CD4-positive, alpha-beta T cell (primary cell): ENCODE measurements at regions not wholly inside any gene's neighbourhood (a gene's known extent, or its start where the extent isn't known, plus 50 kb on each side); places are given as distances from the start of the nearest gene placed in this dataset.
"Not testable (repeated sequence)": the region's sequence is repeated elsewhere in the genome, so short reads cannot be mapped to it uniquely, and the experiment has no call there.

Source experiments
- ATAC-seq: fragments of 200-7000 bp; cut with Tn5 transposase; one replicate; pipeline ENCODE4 v1.10.0; 2022; ENCODE audit warnings: mild to moderate bottlenecking; ENCODE audit not compliant: poor library complexity
- CTCF ChIA-PET: fragments of 350-600 bp; sonication (Branson Sonifier 250); formaldehyde crosslinking; loops from one replicate; lab custom pipeline; 2021; ENCODE audit warnings: antibody characterized with exemption, inconsistent platforms; lab: Charles Lee
- POLR2A ChIA-PET: fragments of 350-600 bp; sonication (Branson Sonifier 250); formaldehyde crosslinking; loops from one replicate; lab custom pipeline; 2021; ENCODE audit warnings: antibody characterized with exemption, inconsistent platforms; lab: Charles Lee
- DNase-seq, 14 experiments: peaks; one replicate each; pipeline ENCODE4 v3.0.0-alpha.2; 2013 to 2020; ENCODE audit warnings: mixed read lengths in 2 of 14
- H3K27ac ChIP-seq, 2 donors: one replicate each; pipeline versions ENCODE4 v1.5.1 to v1.7.0; 2013; ENCODE audit warnings: low read length in 2 of 2, low read depth in 1 of 2, mild to moderate bottlenecking in 1 of 2
- H3K27me3 ChIP-seq, 2 experiments: 1 replicate in 1 of 2; 2 replicates in 1 of 2; pipeline versions ENCODE4 v1.6.1 to v1.7.0; 2013; ENCODE audit warnings: low read length in 2 of 2, control low read depth in 1 of 2, mild to moderate bottlenecking in 1 of 2, moderate library complexity in 1 of 2; ENCODE audit not compliant: insufficient read depth in 2 of 2, control insufficient read depth in 1 of 2
- H3K36me3 ChIP-seq: one replicate; pipeline ENCODE4 v1.6.1; 2013; ENCODE audit warnings: low read length, control low read depth; ENCODE audit not compliant: insufficient read depth
- H3K4me1 ChIP-seq: one replicate; pipeline ENCODE4 v1.6.1; 2013; ENCODE audit warnings: low read length, control low read depth; ENCODE audit not compliant: insufficient read depth
- H3K4me3 ChIP-seq: one replicate; pipeline ENCODE4 v1.5.1; 2013; ENCODE audit warnings: mild to moderate bottlenecking, low read length, moderate library complexity
- H3K9me3 ChIP-seq, 2 experiments: 1 replicate in 1 of 2; 2 replicates in 1 of 2; pipeline versions ENCODE4 v1.6.1 to v1.7.0; 2013; ENCODE audit warnings: low read length in 2 of 2, mild to moderate bottlenecking in 2 of 2, control low read depth in 1 of 2, moderate library complexity in 1 of 2; ENCODE audit not compliant: control insufficient read depth in 1 of 2, insufficient read depth in 1 of 2
- H3K27ac Mint-ChIP-seq: one replicate; pipeline ENCODE4 v1.8.0; 2020; ENCODE audit warnings: mixed read lengths
- H3K27me3 Mint-ChIP-seq: one replicate; pipeline ENCODE4 v1.8.0; 2021; ENCODE audit warnings: mixed read lengths
- H3K36me3 Mint-ChIP-seq: one replicate; pipeline ENCODE4 v1.8.0; 2021; ENCODE audit warnings: low read depth, mixed read lengths
- H3K4me1 Mint-ChIP-seq: one replicate; pipeline ENCODE4 v1.8.0; 2021; ENCODE audit warnings: low read depth, mixed read lengths
- H3K4me3 Mint-ChIP-seq: one replicate; pipeline ENCODE4 v1.8.0; 2020; ENCODE audit warnings: mild to moderate bottlenecking, mixed read lengths
- H3K9me3 Mint-ChIP-seq: one replicate; pipeline ENCODE4 v1.8.0; 2020; ENCODE audit warnings: mixed read lengths
- intact Hi-C, 2 experiments: fragments of 100-400 bp; cut with DNase I in 1 of 2; cut with micrococcal nuclease in 1 of 2; formaldehyde crosslinking; loops; one replicate each; pipeline versions ENCODE4 v1.15.1 to v1.9.0; 2023 to 2025; cut with DNase I, micrococcal nuclease
- TF ChIP-seq, protein P1 (sequence below): fragments of 200-600 bp; IDR thresholded peaks from one replicate; pipeline ENCODE4 v1.8.0; 2022; ENCODE audit warnings: antibody characterized with exemption, mild to moderate bottlenecking

DNA sequence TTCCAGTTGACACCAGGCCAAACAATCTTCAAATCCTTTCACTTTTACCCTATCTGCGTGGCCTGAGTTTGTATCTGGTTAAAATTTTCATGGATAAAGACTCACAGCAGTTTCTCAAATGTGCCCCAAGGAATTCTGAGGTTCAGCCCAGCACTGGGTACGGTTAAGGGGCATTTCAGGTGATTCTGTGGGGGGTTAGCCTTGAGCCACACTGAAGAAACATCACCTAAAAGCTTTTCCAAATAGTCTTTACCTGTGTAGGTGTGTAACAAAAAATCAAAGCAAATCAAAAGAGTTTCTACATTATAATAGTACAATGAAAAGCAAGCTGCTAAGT lies 83.8 kb upstream of the DNAJC1 start:
- no peak overlapping the region for H3K27ac ChIP-seq

DNA sequence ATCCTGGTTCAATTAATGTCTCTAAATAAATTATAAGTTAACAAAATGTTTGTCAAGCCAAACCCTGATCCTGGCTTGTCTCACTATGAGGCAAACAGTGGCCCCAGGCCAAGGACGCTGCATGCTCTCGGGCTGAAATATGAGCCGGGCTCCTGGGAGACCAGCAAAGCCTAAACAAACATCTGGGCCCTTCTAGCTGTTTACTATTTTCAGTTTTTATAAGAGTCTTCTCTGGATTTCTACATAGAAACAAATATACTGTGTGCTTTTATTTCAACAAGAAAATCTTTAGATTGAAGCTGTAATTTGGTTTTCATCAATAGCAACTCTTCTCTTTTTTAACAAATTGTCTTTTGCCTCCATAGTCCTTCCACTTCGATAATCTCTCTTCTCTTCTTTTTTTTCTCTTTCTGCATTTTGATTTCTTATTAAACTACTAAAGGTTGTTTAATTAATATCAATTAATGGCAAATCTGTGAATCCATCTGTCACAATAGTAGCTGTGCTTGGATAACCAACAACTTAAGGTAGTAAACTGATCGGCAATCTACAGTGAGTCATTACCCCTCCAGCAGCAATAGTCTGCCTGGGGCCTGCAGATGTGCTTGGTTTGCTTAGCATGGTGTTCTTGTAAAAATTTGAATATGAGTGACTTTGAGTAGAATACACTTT lies 83.3 kb upstream of the DNAJC1 start:
- Mint-ChIP-seq H3K27ac (no peak overlapping the region), H3K4me3 (no peak overlapping the region), H3K4me1 (no peaks in the 10 kb centered on the region), H3K36me3 (no peaks in the 10 kb centered on the region), H3K9me3 (no peaks in the 10 kb centered on the region), H3K27me3 (peaks cover 30% of the 10 kb centered on the region)
- intact Hi-C loops = no loop called here
- ChIA-PET POLR2A (no interaction called here), CTCF (interaction anchor here (0.6 kb wide), 1 partner anchor 15 kb away, joined by 3 read pairs; no protein-coding TSS in a partner anchor)
- H3K27ac ChIP-seq = no peak overlapping the region
- H3K4me3 ChIP-seq = no peak overlapping the region
- peaks cover 0 to 5% of the 10 kb centered on the region in 2 experiments for H3K27me3 ChIP-seq
- TF ChIP-seq, protein P1, sequence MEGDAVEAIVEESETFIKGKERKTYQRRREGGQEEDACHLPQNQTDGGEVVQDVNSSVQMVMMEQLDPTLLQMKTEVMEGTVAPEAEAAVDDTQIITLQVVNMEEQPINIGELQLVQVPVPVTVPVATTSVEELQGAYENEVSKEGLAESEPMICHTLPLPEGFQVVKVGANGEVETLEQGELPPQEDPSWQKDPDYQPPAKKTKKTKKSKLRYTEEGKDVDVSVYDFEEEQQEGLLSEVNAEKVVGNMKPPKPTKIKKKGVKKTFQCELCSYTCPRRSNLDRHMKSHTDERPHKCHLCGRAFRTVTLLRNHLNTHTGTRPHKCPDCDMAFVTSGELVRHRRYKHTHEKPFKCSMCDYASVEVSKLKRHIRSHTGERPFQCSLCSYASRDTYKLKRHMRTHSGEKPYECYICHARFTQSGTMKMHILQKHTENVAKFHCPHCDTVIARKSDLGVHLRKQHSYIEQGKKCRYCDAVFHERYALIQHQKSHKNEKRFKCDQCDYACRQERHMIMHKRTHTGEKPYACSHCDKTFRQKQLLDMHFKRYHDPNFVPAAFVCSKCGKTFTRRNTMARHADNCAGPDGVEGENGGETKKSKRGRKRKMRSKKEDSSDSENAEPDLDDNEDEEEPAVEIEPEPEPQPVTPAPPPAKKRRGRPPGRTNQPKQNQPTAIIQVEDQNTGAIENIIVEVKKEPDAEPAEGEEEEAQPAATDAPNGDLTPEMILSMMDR = no peak
- ATAC-seq (no peak), DNase-seq (no peak)
- H3K36me3 ChIP-seq = no peaks in the 10 kb centered on the region
- no peaks in the 10 kb centered on the region for H3K4me1 ChIP-seq
- H3K9me3 ChIP-seq = peaks cover 0 to 4% of the 10 kb centered on the region in 2 experiments

More for the DNA sequence above, 83.8 kb upstream of the DNAJC1 start:
- DNase-seq = no peak
- no peaks in the 10 kb centered on the region for H3K9me3 Mint-ChIP-seq
- CTCF ChIA-PET = interaction anchor here (0.6 kb wide), 1 partner anchor 16 kb away, joined by 3 read pairs; no protein-coding TSS in a partner anchor
- no peaks in the 10 kb centered on the region for H3K36me3 Mint-ChIP-seq
- ATAC-seq = no peak
- no peaks in the 10 kb centered on the region for H3K4me1 Mint-ChIP-seq
- H3K27me3 Mint-ChIP-seq = peaks cover 27% of the 10 kb centered on the region
- H3K36me3 ChIP-seq = no peaks in the 10 kb centered on the region
- POLR2A ChIA-PET = no interaction called here
- no peaks in the 10 kb centered on the region for H3K4me1 ChIP-seq
- intact Hi-C loops = no loop called here
- no peak overlapping the region for H3K27ac Mint-ChIP-seq
- no peak overlapping the region for H3K4me3 ChIP-seq
- peaks cover 0 to 4% of the 10 kb centered on the region in 2 experiments for H3K9me3 ChIP-seq
- H3K27me3 ChIP-seq = peaks cover 0 to 5% of the 10 kb centered on the region in 2 experiments
- no peak overlapping the region for H3K4me3 Mint-ChIP-seq
- TF ChIP-seq, protein P1 = no peak

DNA sequence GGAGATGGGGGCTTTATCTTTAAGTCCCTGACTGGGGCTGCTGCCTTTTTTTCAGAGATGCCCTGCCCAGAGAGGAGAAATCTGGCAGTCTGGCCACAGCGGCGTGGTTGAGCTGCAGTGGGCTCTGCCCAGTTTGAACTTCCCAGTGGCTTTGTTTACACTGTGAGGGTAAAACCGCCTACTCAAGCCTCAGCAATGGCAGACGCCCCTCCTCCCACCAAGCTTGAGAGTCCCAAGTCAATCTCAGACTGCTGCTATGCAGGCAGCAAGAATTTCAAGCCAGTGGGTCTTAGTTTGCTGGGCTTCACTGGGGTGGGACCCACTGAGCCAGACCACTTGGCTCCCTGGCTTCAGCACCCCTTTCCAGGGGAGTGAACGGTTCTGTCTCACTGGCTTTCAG lies 76.4 kb upstream of the DNAJC1 start:
- CTCF ChIA-PET, H3K9me3 Mint-ChIP-seq, H3K36me3 Mint-ChIP-seq, DNase-seq, POLR2A ChIA-PET, H3K36me3 ChIP-seq, ATAC-seq, H3K27ac Mint-ChIP-seq, H3K9me3 ChIP-seq, intact Hi-C loops, H3K27ac ChIP-seq, H3K27me3 ChIP-seq, H3K4me3 ChIP-seq, H3K4me3 Mint-ChIP-seq, H3K4me1 Mint-ChIP-seq, H3K4me1 ChIP-seq: not testable (repeated sequence)
- H3K27me3 Mint-ChIP-seq = peaks cover 64% of the 10 kb centered on the region

DNA sequence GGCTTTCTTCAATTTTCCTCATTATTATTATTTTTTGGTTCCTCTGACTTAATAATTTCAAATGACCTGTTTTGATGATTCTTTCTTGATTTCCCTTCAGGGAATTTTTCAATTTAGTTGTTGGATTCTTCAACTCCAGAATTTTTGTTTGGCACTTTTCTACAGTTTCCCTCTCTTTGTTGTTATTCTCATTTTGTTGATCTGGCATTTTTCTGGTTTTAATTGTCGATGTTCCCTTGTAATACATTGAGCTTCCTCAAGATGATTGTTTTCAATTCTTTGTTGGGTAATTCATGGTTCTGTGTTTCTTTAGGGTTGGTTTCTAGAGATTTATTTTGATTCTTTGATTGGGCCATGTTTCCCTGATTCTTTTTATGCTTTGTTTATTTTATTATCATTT lies 67.8 kb upstream of the DNAJC1 start:
- CTCF ChIA-PET = interaction anchor here (0.6 kb wide), 1 partner anchor 16 kb away, joined by 3 read pairs; no protein-coding TSS in a partner anchor
- DNase-seq = no peak
- no peak for ATAC-seq
- Mint-ChIP-seq H3K27ac (no peak overlapping the region), H3K27me3 (peaks cover 12% of the 10 kb centered on the region), H3K4me1 (no peaks in the 10 kb centered on the region), H3K9me3 (peaks cover 14% of the 10 kb centered on the region), H3K4me3 (no peak overlapping the region), H3K36me3 (peaks cover 4% of the 10 kb centered on the region)
- H3K9me3 ChIP-seq = peaks cover 7 to 18% of the 10 kb centered on the region in 2 experiments
- H3K36me3 ChIP-seq = no peaks in the 10 kb centered on the region
- no peak overlapping the region for H3K4me3 ChIP-seq
- no peaks in the 10 kb centered on the region for H3K27me3 ChIP-seq
- H3K4me1 ChIP-seq = no peaks in the 10 kb centered on the region
- intact Hi-C loops = no loop called here
- POLR2A ChIA-PET = no interaction called here
- H3K27ac ChIP-seq = no peak overlapping the region
- TF ChIP-seq, protein P1 = no peak
